GM13976 (cell line): ENCODE measurements at regions not wholly inside any gene's neighbourhood (a gene's known extent, or its start where the extent isn't known, plus 50 kb on each side); places are given as distances from the start of the nearest gene placed in this dataset.

ENCODE experiments used
- DNase-seq: peaks from one replicate; pipeline ENCODE4 v3.0.0; 2012; ENCODE audit warnings: low spot score
- in situ Hi-C: fragments of 300-500 bp; cut with MboI; formaldehyde crosslinking; loops from one replicate; pipeline ENCODE4 v1.12.0; 2022; ENCODE audit warnings: low sequenced_read_pairs, mixed read lengths, inconsistent platforms; ENCODE audit not compliant: unreplicated experiment
- TF ChIP-seq, protein P1 (sequence below): IDR thresholded peaks from 2 replicates; pipeline ENCODE4 v1.5.1; 2012; ENCODE audit warnings: borderline replicate concordance, mild to moderate bottlenecking; ENCODE audit not compliant: insufficient read depth; ENCODE audit errors: extremely low read depth, missing control alignments, control extremely low read depth

DNA sequence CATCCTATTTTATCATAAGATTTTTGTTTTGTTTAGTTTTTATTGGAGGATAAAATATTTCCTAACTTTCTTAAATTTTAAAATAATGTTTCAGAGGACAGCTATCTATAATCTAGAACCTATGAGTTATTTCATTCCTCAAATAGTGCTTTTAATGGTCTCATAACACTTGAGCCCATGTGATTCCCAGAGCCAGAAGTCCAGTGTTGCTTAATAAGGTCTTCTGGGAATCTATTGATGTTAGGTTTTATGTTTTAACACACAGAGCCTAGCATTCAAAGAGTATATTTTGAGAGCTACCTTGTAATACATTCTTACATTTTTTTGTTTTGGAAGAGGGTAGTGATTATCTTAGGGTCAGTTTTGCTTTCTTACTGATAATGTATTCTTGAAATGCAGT lies 200.2 kb downstream of the CENPW start:
- no peak for DNase-seq
- in situ Hi-C loops, result no loop called here
- TF ChIP-seq, protein P1, sequence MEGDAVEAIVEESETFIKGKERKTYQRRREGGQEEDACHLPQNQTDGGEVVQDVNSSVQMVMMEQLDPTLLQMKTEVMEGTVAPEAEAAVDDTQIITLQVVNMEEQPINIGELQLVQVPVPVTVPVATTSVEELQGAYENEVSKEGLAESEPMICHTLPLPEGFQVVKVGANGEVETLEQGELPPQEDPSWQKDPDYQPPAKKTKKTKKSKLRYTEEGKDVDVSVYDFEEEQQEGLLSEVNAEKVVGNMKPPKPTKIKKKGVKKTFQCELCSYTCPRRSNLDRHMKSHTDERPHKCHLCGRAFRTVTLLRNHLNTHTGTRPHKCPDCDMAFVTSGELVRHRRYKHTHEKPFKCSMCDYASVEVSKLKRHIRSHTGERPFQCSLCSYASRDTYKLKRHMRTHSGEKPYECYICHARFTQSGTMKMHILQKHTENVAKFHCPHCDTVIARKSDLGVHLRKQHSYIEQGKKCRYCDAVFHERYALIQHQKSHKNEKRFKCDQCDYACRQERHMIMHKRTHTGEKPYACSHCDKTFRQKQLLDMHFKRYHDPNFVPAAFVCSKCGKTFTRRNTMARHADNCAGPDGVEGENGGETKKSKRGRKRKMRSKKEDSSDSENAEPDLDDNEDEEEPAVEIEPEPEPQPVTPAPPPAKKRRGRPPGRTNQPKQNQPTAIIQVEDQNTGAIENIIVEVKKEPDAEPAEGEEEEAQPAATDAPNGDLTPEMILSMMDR, result no peak

DNA sequence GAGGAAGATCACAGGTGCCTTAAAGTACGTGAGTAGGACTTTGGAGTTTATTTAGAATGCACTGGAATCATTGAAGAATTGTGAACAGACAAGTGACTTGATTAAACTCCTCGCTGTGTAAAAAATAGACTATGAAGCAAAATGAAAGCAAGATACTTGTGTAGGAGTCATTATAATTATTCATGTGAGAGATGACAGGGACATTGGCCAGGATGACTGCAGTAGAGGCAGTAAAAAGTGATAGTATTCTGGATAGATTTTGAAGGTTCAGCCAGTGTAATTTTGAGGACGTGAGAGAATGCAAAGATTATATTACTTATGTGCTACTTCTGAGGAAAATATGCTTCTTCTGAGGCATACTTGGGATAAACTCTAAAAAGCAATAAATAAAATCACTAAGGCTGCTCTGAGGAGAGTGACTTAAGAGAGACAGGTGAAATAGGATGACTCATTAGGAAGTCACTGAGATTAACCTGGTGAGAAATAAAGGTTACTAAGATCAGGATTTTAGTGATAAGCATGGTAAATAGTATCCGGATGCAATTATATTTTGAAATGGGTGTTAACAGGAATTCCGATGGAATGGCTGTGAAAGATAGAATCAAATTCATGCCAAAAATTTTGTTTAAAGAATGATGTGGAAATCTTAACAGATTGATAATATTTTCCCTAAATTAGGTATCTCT lies 202.0 kb downstream of the CENPW start:
- TF ChIP-seq, protein P1, result no peak
- in situ Hi-C loops, result no loop called here
- no peak for DNase-seq

DNA sequence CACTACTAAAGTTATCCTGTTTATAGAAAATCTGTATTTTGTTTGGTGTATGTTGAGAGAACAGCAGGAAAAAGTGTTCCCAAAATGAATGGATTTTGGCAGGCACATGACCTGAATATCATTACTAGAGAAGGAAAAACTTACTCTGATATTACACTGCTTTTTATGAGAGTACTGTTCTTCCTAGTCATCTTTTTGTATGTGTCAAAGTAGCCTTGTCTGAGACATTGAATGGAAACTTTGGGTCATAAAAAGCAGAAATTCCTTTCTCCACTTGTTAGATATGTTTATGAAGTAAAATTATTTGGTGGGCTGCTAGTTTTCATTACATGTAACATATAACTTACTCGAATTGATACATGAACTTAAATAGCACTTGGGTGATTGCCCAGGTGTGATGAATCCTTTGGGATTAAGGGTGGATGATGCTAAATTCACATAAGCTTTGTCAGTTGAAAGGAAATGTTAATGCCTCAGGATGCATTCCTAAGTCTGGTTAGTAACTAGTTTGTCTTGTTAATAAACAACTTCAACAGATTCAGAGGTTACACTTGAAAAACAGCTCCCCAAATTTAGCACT lies 206.7 kb downstream of the CENPW start:
- DNase-seq, result no peak
- TF ChIP-seq, protein P1, result no peak
- in situ Hi-C loops, result no loop called here

GRCh38 chr6:126548300-126548699 lies 208.4 kb downstream of the CENPW start:
- TF ChIP-seq, protein P1, result no peak
- in situ Hi-C loops, result no loop called here
- DNase-seq, result no peak

DNA sequence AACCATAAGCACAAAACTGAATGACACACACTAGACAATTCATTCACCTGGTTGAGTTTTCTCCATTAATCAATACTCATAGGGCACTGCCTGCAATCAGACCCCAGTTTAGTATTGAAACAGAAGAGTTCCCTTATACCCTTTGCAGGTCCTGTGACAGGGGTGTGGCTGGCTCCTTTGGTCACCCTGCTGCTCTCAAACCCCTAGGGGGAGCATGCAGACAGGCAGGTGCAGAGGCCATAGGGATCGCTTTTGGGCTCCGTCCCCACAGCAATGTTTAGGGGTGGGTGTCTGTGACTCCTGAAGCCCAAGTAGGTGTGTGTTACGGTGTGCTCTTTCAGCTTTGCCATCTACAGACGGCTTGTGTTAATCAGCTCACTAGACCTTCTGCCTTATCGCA lies 210.4 kb downstream of the CENPW start:
- in situ Hi-C loops, result no loop called here
- TF ChIP-seq, protein P1, result no peak
- DNase-seq, result no peak

DNA sequence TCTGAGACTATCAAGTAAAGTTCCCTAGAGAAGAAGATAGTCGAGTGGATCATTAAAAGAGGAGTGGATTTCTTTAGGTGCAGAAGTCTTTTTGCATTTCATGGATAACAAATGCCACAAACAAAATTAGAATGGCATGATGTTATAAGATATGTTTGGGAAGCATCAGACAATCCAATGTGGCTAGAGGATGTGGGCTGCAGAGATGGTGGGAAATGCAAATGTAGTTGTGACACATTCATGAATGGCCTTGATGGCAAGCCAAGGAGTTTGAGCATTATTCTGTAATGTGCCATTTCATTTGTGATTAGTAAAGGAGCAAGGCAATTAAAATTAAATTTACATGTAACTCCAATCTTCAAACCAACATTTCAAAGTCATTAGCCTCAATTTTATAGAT lies 211.9 kb downstream of the CENPW start:
- in situ Hi-C loops, result no loop called here
- TF ChIP-seq, protein P1, result no peak
- no peak for DNase-seq

DNA sequence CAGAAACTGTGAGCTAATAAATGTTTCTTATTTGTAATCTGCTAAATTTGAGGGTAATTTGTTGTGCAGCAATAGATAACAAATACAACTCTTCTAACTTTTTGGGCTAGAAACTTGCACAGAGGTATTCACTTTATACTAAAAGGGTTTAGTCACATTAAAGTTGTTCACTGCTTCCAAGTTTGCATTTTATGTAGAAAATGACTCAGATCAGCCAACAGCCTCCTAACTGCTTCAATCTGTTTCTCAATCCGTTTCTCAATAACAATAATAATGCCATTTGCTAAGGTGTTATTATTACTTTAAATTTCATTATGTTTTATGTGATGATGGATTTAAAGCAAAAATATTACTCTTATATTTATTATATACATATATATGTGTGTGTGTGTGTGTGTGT lies 213.9 kb downstream of the CENPW start:
- in situ Hi-C loops, result no loop called here
- TF ChIP-seq, protein P1, result no peak
- no peak for DNase-seq
